Panc1 (cell line): ENCODE measurements at regions not wholly inside any gene's neighbourhood (a gene's known extent, or its start where the extent isn't known, plus 50 kb on each side); places are given as distances from the start of the nearest gene placed in this dataset.

Experiments
- ATAC-seq: fragments of 200-7000 bp; cut with Tn5 transposase; 2 replicates; pipeline ENCODE4 v1.9.1; 2020; ENCODE audit warnings: mild to moderate bottlenecking, moderate library complexity
- BruUV-seq: library from RNA; stranded (reverse); fragments of 400-500 nt; replicated peaks from 2 replicates; lab custom pipeline; 2021; lab: Mats Ljungman, UMichigan
- CTCF ChIA-PET: fragments of 300-600 bp; sonication (Branson Sonifier 250); formaldehyde crosslinking; loops from one replicate; lab custom pipeline; 2022; ENCODE audit warnings: antibody characterized with exemption; lab: Charles Lee
- POLR2A ChIA-PET: fragments of 300-600 bp; sonication (Branson Sonifier 250); formaldehyde crosslinking; loops from one replicate; lab custom pipeline; 2022; ENCODE audit warnings: antibody characterized with exemption; lab: Charles Lee
- DNase-seq: peaks from one replicate; pipeline ENCODE4 v3.0.0-alpha.2; 2010; ENCODE audit warnings: low read depth, low spot score
- H3K27ac ChIP-seq: 2 replicates; pipeline ENCODE4 v1.5.1; 2011; ENCODE audit warnings: mild to moderate bottlenecking, low read length, inconsistent platforms
- H3K27me3 ChIP-seq: fragments of 200-500 bp; sonication (Bioruptor generic); 2 replicates; pipeline ENCODE4 v1.6.0; 2014; ENCODE audit warnings: low read length, inconsistent platforms; ENCODE audit not compliant: control insufficient read depth, insufficient read depth
- H3K36me3 ChIP-seq: fragments of 200-500 bp; sonication (Bioruptor generic); 2 replicates; pipeline ENCODE4 v1.5.1; 2014; ENCODE audit warnings: inconsistent platforms, mild to moderate bottlenecking, low read length, moderate library complexity; ENCODE audit not compliant: control insufficient read depth, insufficient read depth
- H3K4me1 ChIP-seq: 2 replicates; pipeline ENCODE4 v1.5.1; 2011; ENCODE audit warnings: inconsistent platforms, mild to moderate bottlenecking, low read length, moderate library complexity; ENCODE audit not compliant: control insufficient read depth, insufficient read depth
- H3K4me3 ChIP-seq, 2 experiments: 2 replicates each; pipeline ENCODE4 v1.5.1; 2011 to 2012; ENCODE audit warnings: low read depth in 2 of 2, low read length in 2 of 2, mild to moderate bottlenecking in 2 of 2, inconsistent platforms in 1 of 2, moderate library complexity in 1 of 2
- H3K9me3 ChIP-seq: fragments of 200-500 bp; sonication (Bioruptor generic); 2 replicates; pipeline ENCODE4 v1.5.1; 2014; ENCODE audit warnings: low read depth, mild to moderate bottlenecking, inconsistent platforms, low read length, moderate library complexity; ENCODE audit not compliant: control insufficient read depth, insufficient read depth
- CTCF ChIP-seq: fragments of 450-650 bp; IDR thresholded peaks from 2 replicates; pipeline ENCODE4 v1.5.1; 2017; ENCODE audit warnings: mild to moderate bottlenecking
- POLR2AphosphoS5 ChIP-seq: IDR thresholded peaks from 2 replicates; pipeline ENCODE4 v1.6.1; 2012; ENCODE audit warnings: mild to moderate bottlenecking, low read depth, low read length, moderate library complexity
- REST ChIP-seq, 2 experiments: IDR thresholded peaks; 2 replicates each; pipeline ENCODE4 v1.6.1; 2011 to 2012; ENCODE audit warnings: low read depth in 2 of 2, control low read depth in 1 of 2, low read length in 1 of 2, mild to moderate bottlenecking in 1 of 2, moderate library complexity in 1 of 2; ENCODE audit not compliant: insufficient read depth in 1 of 2
- SIN3A ChIP-seq: IDR thresholded peaks from 2 replicates; pipeline ENCODE4 v1.6.1; 2012; ENCODE audit warnings: low read depth, mild to moderate bottlenecking, low read length, moderate library complexity, borderline replicate concordance; ENCODE audit not compliant: insufficient read depth
- TCF7L2 ChIP-seq: IDR thresholded peaks from 2 replicates; pipeline ENCODE4 v1.6.1; 2011; ENCODE audit warnings: mild to moderate bottlenecking, low read depth, low read length, inconsistent platforms
- in situ Hi-C: cut with HindIII; loops from 2 replicates; pipeline ENCODE4 v1.10.0; 2016; ENCODE audit warnings: low sequenced_read_pairs, low pct_unique_long_range_greater_than_20kb
- intact Hi-C: fragments of 100-400 bp; cut with micrococcal nuclease; formaldehyde crosslinking; loops from one replicate; pipeline ENCODE4 v1.10.0; 2022; ENCODE audit not compliant: unreplicated experiment

GRCh38 chr18:41630232-41630886 lies 324.7 kb upstream of the PIK3C3 start:
- Histone ChIP-seq H3K36me3 (no peaks in the 10 kb centered on the region), H3K27me3 (no peaks in the 10 kb centered on the region), H3K4me3 (no peak overlapping the region), H3K27ac (no peak overlapping the region), H3K9me3 (no peaks in the 10 kb centered on the region), H3K4me1 (no peaks in the 10 kb centered on the region)
- CTCF ChIA-PET = no interaction called here
- no peak for DNase-seq
- POLR2A ChIA-PET = no interaction called here
- intact Hi-C loops (no loop called here), in situ Hi-C loops (no loop called here)
- TF ChIP-seq REST (IDR thresholded peaks at IDR 0.05; ENCODE audit: insufficient read depth in 1 of 2, low read depth in 2 of 2, low read length in 1 of 2) (no peak), POLR2AphosphoS5 (no peak), SIN3A (no peak), TCF7L2 (no peak)
- BruUV-seq = no TSS peak
- no peak for ATAC-seq

- no peak for TF ChIP-seq REST (IDR thresholded peaks at IDR 0.05; ENCODE audit: insufficient read depth in 1 of 2, low read depth in 2 of 2, low read length in 1 of 2)
- no peak for TF ChIP-seq TCF7L2
- no peak for TF ChIP-seq POLR2AphosphoS5
- no peak for TF ChIP-seq CTCF
- no peak for TF ChIP-seq SIN3A
- CTCF ChIA-PET = no interaction called here
- no peaks in the 10 kb centered on the region for H3K36me3 ChIP-seq
- intact Hi-C loops (no loop called here), in situ Hi-C loops (no loop called here)
- H3K27me3 ChIP-seq = no peaks in the 10 kb centered on the region
- no TSS peak for BruUV-seq
- DNase-seq = no peak
- POLR2A ChIA-PET = no interaction called here
- ATAC-seq = no peak
- no peaks in the 10 kb centered on the region for H3K4me1 ChIP-seq
- no peak overlapping the region for H3K4me3 ChIP-seq
- H3K27ac ChIP-seq = no peak overlapping the region
- no peaks in the 10 kb centered on the region for H3K9me3 ChIP-seq
These were observed 330.6 kb upstream of the PIK3C3 start for GRCh38 chr18:41624460-41624859.
